ENCODE measurements at regions not wholly inside any gene's neighbourhood (a gene's known extent, or its start where the extent isn't known, plus 50 kb on each side); places are given as distances from the start of the nearest gene placed in this dataset.
"Not testable (repeated sequence)": the region's sequence is repeated elsewhere in the genome, so short reads cannot be mapped to it uniquely, and the experiment has no call there.

DNA sequence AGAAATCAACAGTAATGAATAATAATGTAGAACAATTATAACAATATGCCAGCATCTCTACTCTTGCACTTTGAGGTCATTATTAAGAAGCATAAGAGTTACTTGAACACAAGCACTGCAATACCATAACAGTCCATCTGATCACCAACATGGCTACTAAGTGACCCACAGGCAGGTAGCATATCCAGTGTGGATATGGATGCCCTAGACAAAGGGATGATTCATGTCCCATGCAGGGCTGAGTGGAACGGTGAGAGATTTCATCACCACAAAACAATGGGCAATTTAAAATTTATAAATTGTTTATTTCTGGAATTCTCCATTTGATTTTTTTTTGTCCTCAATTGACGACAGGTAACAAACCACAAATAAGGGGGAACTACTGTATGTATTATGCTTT is 107.7 kb upstream of the TSC22D2 start:
- no peak for DNase-seq

- DNase-seq: no peak
Observed at GRCh38 chr3:150299201-150299600, 108.9 kb upstream of the TSC22D2 start.

DNA sequence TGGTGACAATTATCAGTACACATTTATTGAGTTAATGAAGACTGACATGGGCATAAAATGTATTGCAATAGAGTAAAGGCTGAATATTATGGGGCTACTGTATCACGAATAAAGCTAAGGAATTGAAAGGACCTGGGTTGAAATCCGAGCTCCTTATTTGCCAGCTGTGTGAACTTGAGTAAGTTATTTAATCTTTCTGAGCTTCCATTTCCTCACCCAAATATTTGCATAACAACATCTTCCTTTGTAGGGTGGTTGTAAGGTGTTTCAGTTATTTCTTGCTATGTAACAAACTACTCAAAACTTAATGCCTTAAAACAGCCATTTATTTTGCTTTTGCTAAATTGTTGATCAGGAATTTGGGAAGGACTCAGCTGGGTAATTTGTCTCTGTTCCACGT is 111.1 kb upstream of the TSC22D2 start:
- DNase-seq: no peak

DNA sequence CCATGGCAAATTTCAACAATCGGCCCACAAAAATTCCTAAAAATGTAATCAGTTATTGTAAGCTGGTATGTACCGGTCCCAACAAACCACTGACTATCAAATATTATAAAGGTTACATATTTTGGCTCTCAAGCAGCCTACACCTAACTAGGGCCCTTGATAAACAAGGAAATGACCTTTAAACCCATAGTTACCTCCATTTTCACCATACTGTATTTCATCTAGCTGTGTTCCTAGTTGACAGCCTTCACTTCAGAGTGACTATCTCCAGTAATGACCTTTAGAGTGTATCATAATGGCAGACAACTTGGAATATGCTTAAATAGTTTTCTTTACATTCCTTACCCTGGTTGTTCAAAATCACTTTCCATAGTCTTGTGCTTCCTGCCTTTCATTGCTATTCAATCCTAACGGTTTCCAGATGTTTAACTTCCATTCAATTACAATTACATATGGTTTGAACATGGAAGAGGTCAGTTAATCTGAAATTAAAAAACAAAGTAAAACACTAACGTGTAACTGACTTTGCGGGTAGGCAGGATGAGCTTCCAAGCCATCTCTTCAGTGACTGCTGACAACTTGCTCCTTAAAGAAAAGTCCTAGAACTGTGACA is 111.9 kb upstream of the TSC22D2 start:
- DNase-seq: no peak

DNA sequence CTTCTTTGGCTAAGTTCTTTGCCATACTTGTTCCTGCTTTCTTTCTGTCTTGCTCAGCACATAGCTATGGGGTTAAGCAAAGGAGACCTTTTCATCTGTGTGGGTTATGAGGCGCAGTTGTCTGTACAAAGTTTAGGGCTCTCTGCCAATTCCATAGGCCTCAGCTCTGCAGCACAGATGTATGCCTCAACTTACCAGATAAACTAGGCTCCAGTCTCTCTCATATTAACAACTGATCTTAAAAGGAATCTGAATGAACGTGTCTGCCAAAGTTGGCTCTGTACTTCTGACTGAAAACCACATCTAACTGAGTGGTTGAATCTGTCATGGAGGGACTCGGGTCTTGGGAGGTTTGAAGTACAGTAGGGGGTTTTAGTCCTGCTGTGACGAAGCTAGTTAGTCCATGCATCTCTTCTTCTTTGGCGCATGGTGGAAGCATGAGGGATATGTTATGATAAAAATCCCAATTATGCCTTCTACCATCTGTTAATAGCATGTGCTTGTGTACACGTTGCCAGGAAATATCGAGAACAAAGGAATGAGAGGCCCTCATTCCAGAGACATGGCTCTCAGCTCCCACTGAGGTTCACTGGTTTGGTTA is 114.6 kb upstream of the TSC22D2 start:
- DNase-seq: no peak

- no peak for DNase-seq
Observed at GRCh38 chr3:150292891-150293290, 115.2 kb upstream of the TSC22D2 start.

DNA sequence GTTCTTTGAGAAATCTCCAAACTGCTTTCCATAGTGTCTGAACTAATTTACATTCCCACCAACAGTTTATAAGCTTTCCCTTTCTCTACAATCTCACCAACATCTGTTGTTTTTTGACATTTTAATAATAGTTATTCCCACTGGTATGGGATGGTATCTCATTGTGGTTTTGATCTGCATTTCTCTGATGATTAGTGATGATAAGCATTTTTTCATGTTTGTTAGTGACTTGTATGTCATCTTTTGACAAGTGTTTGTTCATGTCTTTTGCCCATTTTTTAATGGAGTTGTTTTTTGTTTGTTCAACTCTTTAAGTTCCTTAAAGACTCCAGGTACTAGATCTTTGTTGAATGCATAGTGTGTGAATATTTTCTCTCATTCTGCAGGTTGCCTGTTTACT is 116.6 kb upstream of the TSC22D2 start:
- DNase-seq: no peak

DNA sequence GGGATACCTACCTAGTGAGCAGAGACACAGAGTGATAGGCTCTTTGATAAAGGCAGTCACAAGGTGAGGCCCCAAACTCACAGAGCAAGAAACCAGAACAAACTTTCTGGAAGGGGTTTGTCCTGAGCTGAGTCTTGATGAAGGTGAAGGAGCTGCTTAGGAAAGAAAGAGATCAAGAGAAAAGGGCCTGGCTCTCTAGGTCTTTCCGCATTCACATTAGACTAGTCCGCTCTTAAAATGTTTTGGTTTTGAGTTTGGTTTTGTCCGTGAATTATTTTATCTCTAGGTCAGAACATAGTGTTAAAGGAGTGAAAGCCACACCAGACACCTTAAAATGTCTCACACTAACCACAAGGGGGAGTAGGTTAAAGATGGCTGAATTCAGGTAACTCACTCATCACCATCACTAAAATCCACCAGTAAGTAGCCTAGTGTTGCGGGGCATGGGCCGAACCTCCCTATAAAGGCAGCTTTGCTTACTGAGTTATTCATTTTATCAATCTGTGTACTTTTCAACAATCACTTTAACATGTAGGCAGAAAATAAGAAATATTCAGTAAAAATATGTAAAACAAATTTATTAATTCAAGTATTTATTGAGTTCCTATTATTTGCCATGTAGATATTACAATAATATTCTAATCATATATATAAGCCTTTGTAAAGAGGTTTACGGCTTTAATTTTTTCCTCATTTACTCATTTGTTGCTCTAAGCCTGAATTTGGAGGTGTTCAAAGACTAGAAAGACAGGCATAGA is 121.5 kb upstream of the TSC22D2 start:
- peak; percentile 35 for DNase-seq

DNA sequence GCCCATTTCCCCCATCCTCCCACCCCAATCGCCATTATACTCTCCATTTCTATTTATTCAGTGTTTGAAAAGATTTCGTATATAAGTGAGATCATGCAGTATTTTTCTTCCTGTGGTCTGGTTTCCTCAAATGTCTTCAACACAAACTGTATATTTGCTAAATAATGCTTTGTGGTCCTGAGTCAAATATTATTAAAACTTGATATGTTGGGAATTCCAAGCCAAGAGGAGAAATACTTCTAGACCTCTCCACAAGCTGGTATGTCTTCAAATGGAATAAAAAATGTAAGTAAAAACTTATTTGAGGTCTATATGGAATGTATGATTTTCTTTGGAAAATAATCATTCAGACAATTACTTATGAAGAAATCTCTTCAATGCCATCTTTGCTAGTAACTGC is 122.5 kb upstream of the TSC22D2 start:
- no peak for DNase-seq

- no peak for DNase-seq
Observed at GRCh38 chr3:150278843-150279381, 129.2 kb upstream of the TSC22D2 start.

DNA sequence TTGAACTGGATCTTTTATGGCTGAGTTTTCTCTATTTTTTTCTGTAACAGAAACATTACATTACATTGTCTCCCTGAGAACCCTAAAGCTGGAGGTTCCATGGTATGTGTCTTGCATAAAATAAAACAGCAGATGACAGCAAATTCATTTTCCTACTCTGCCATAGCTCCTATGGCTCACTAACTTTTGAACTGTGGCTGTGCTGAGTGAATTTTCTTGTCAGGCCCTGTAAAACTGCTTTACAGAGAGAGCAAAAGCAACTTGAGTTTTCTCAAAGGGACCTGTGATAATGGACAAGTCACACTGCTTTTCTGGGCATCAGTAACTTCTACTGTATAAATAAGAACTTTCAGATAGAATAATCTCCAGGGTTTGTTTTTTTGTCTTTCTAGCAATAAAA is 129.9 kb upstream of the TSC22D2 start:
- no peak for DNase-seq

- DNase-seq: no peak
Observed at GRCh38 chr3:150277444-150277843, 130.7 kb upstream of the TSC22D2 start.

DNA sequence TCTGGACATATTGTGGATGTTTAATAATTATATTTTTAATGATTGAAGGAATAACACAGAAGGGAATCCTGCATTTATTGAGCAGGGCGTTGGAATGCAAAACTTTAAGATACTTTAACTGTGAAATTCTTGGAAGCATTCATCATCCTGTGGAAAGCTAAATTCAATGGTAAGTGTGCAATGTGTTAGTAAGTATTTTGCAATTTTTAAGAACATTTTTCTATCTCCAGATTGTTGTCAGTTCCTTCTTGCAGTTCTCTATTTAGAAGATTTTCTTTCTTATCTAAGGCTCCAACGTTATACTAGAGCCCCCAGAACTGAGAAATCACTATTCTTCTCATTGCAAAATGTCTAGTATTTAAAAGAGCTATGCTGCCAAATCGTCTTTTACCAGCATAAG is 132.2 kb upstream of the TSC22D2 start:
- no peak for DNase-seq

DNA sequence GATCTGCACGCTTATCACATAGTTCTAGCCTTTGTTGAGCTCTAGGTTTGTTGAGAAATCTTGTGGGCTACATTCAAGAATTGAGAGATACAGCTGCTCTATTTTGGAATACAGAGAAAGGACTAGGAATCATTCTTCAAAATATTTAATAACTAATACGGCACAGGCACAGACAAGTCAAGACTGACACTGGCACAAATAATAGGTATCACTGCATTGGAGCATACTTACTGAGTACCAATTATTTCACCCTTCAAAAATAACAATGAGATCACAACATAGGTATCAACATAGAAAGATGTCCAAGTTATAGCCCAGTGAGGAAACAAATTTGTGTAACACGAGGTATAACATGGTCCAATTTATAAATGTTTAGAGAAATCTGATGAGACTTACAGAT is 133.7 kb upstream of the TSC22D2 start:
- DNase-seq: no peak

GRCh38 chr3:150273396-150273795 is 134.7 kb upstream of the TSC22D2 start:
- DNase-seq: no peak

GRCh38 chr3:150271591-150271960 is 136.5 kb upstream of the TSC22D2 start:
- DNase-seq: no peak

DNA sequence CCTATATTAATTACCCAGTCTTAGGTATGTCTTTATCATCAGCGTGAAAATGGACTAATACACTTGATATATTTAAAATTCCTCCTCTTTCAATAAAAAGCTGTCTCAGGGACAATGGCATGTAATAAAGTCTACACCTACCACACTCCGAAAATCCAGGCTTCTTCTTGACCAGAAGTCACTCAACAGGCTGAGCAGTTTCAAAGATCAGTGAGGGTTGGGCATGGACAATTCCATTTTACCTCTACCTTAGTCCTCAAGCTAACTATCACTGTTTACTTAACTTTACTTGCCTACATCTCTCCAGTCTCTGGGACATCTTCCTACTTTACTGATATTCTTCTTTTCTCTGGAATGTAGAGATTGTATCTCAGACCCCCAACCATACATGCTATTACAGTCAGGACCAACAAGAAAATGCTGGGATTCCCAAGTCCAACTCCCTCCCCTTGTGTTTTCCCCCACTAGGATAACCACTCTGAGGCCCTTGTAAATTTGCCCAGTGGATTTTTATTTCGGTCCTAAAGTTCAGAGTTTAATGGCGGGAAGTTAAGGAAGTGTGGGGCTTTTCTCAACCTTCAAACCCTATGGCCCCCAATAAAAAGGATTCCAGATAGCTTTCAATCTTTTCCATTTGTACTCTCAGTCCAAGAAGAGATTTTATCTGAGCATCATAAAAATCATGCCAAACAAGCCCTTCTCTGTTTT is 137.1 kb upstream of the TSC22D2 start:
- DNase-seq: no peak

DNA sequence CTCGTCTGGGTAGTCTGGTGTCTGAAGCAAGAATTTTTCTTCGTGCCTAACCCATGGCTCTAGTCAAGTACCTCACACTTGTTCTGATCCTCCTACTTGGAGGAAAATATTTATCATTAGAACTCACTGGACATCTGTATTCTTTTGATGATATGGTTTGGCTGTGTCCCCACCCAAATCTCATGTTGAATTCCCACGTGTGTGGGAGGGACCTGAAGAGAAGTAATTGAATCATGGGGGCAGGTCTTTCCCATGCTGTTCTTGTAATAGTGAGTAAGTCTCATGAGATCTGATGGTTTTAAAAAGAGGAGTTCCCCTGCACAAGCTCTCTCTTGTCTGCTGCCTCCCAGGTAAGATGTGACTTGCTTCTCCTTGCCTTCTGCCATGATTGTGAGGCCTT is 137.7 kb upstream of the TSC22D2 start:
- not testable (repeated sequence) for DNase-seq

- DNase-seq: no peak
Observed at GRCh38 chr3:150269526-150269925, 138.6 kb upstream of the TSC22D2 start.

GRCh38 chr3:150268426-150269391 is 139.4 kb upstream of the TSC22D2 start:
- DNase-seq: no peak

GRCh38 chr3:150267288-150267687 is 140.8 kb upstream of the TSC22D2 start:
- DNase-seq: no peak

GRCh38 chr3:150265305-150265704 is 142.8 kb upstream of the TSC22D2 start:
- no peak for DNase-seq

Measured in NCI-H1436 (cell line).